Esophagus (tissue), 2 donors: ENCODE measurements at regions not wholly inside any gene's neighbourhood (a gene's known extent, or its start where the extent isn't known, plus 50 kb on each side); places are given as distances from the start of the nearest gene placed in this dataset.

ENCODE experiments used
- H3K27ac ChIP-seq, 2 donors: one replicate each; pipeline ENCODE4 v1.5.1; 2013; ENCODE audit warnings: low read depth in 2 of 2, mild to moderate bottlenecking in 2 of 2, inconsistent platforms in 1 of 2, low read length in 1 of 2, moderate library complexity in 1 of 2
- H3K27me3 ChIP-seq, 2 donors: one replicate each; pipeline ENCODE4 v1.6.1; 2013; ENCODE audit warnings: low read length in 2 of 2, control low read depth in 1 of 2, mild to moderate bottlenecking in 1 of 2; ENCODE audit not compliant: insufficient read depth in 2 of 2, control insufficient read depth in 1 of 2
- H3K36me3 ChIP-seq, 2 donors: one replicate each; pipeline ENCODE4 v1.6.1; 2013; ENCODE audit warnings: low read length in 1 of 2; ENCODE audit not compliant: control insufficient read depth in 2 of 2, insufficient read depth in 2 of 2
- H3K4me1 ChIP-seq, 2 donors: one replicate each; pipeline ENCODE4 v1.6.1; 2013; ENCODE audit warnings: low read length in 1 of 2; ENCODE audit not compliant: control insufficient read depth in 2 of 2, insufficient read depth in 2 of 2
- H3K4me3 ChIP-seq, 2 donors: one replicate each; pipeline ENCODE4 v1.5.1; 2013; ENCODE audit warnings: low read length in 2 of 2, mild to moderate bottlenecking in 2 of 2, low read depth in 1 of 2, moderate library complexity in 1 of 2
- H3K9me3 ChIP-seq, 2 donors: one replicate each; pipeline ENCODE4 v1.6.1; 2013; ENCODE audit warnings: mild to moderate bottlenecking in 2 of 2, low read depth in 1 of 2, low read length in 1 of 2, moderate library complexity in 1 of 2; ENCODE audit not compliant: control insufficient read depth in 2 of 2, insufficient read depth in 1 of 2
- WGBS, 2 donors: extraction: QIAGEN DNeasy Blood & Tissue Kit; methylation state at CpG; one replicate each; pipeline ENCODE4 v1.1.7; 2013; 5-methylcytosine and 5-hydroxymethylcytosine counted together
- donor health status: healthy with polysubstance abuse.
- donor health status: Bipolar disorder and iron deficiency.

GRCh38 chr15:94626949-94627348, 395.6 kb downstream of the MCTP2 start:
- H3K9me3 ChIP-seq: no peaks in the 10 kb centered on the region
- H3K36me3 ChIP-seq: no peaks in the 10 kb centered on the region
- no peaks in the 10 kb centered on the region for H3K27me3 ChIP-seq
- H3K4me1 ChIP-seq: no peaks in the 10 kb centered on the region
- 94 to 97% methylated on average over 3 of the region's 3 CpGs for WGBS, 2 donors
- no peak overlapping the region for H3K4me3 ChIP-seq
- H3K27ac ChIP-seq: no peak overlapping the region

DNA sequence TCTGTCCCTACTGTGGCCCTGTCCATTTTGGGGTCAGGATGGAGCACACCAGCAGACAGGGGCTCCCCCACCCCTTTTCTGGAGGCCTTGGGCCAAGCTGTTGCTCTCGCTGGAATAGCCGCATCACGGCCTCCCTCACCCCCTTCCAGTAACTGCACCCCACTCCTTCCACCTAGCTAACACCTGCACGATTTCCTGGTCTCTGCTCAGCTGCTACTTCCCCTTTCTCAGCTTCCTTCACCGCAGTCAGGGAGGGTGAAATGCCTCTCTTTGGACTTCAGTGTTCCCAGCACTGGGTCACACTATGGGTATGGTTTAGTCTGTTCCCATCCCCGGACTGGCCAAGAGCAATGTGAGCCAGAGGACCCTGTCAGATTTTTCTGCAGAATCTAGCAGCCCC, 400.2 kb downstream of the MCTP2 start:
- H3K27ac ChIP-seq: no peak overlapping the region
- H3K4me1 ChIP-seq: no peaks in the 10 kb centered on the region
- no peak overlapping the region for H3K4me3 ChIP-seq
- H3K36me3 ChIP-seq: no peaks in the 10 kb centered on the region
- no peaks in the 10 kb centered on the region for H3K9me3 ChIP-seq
- H3K27me3 ChIP-seq: no peaks in the 10 kb centered on the region
- 69 to 71% methylated on average over 6 of the region's 6 CpGs for whole genome bisulfite sequencing, 2 donors

DNA sequence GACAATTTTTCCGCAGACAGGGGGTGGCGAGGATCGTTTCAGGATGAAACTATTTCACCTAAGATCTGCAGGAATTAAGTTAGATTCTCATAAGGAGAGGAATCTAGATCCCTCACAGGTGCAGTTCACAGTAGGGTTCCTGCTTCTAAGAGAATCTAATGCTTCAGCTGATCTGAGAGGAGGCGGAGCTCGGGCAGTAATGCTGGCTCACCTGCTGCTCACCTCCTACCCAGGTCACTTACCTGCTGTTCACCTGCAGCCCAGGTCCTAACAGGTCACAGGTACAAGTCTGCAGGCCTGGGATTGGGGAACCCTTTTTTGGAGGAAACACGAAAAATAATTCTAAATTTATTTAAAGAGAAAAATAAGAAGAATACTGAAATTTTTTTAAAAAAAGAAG, 406.8 kb downstream of the MCTP2 start:
- H3K36me3 ChIP-seq: no peaks in the 10 kb centered on the region
- H3K9me3 ChIP-seq: no peaks in the 10 kb centered on the region
- WGBS, 2 donors: 69 to 77% methylated on average over 6 of the region's 6 CpGs
- no peaks in the 10 kb centered on the region for H3K27me3 ChIP-seq
- H3K27ac ChIP-seq: no peak overlapping the region
- H3K4me1 ChIP-seq: no peaks in the 10 kb centered on the region
- no peak overlapping the region for H3K4me3 ChIP-seq

GRCh38 chr15:94639701-94640100, 408.3 kb downstream of the MCTP2 start:
- no peaks in the 10 kb centered on the region for H3K4me1 ChIP-seq
- H3K27me3 ChIP-seq: no peaks in the 10 kb centered on the region
- no peak overlapping the region for H3K4me3 ChIP-seq
- H3K36me3 ChIP-seq: no peaks in the 10 kb centered on the region
- WGBS, 2 donors: 78 to 85% methylated on average over 4 of the region's 4 CpGs
- no peaks in the 10 kb centered on the region for H3K9me3 ChIP-seq
- H3K27ac ChIP-seq: no peak overlapping the region

- Histone ChIP-seq H3K4me1 (no peaks in the 10 kb centered on the region), H3K4me3 (no peak overlapping the region), H3K27me3 (no peaks in the 10 kb centered on the region), H3K36me3 (no peaks in the 10 kb centered on the region), H3K9me3 (no peaks in the 10 kb centered on the region), H3K27ac (no peak overlapping the region)
- WGBS, 2 donors: 54 to 58% methylated on average over 1 of the region's 1 CpG
Measured at GRCh38 chr15:94644433-94644832, 413.1 kb downstream of the MCTP2 start.

GRCh38 chr15:94653071-94653470, 421.7 kb downstream of the MCTP2 start:
- WGBS, 2 donors: 86 to 90% methylated on average over 6 of the region's 6 CpGs
- Histone ChIP-seq H3K9me3 (no peaks in the 10 kb centered on the region), H3K4me3 (no peak overlapping the region), H3K4me1 (no peaks in the 10 kb centered on the region), H3K27me3 (no peaks in the 10 kb centered on the region), H3K27ac (no peak overlapping the region), H3K36me3 (no peaks in the 10 kb centered on the region)

DNA sequence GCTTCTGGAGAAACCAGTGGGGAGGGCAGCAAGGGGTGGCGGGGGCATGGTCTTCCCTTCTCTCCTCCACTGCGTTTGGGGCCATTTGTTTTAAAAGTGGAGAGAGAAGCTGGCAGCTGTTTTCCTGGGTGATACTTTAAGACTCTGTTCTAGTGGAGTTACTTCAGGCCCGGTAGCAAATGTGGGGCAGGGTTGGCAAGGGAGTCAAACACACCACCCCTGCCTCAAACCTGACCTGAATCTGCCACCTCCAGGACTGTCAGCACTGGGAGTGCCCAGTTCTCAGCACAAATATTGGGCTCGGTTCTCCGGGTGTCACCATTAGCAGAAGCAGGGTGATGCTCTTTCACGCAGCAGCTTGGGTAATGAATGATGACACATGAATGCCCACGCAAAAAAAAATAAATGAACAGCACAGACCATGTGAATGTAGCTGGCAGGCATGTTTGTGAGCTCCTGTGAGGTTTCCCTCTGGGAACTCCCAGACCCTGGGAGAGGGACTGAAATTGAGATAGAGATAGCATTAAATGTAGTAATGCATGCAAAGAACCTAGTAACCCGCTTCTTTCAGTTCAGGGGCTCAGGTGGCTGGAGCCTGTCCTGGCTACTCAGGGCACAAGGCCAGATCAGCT, 424.0 kb downstream of the MCTP2 start:
- WGBS, 2 donors: 88 to 89% methylated on average over 8 of the region's 8 CpGs

GRCh38 chr15:94665676-94666441, 434.5 kb downstream of the MCTP2 start:
- H3K9me3 ChIP-seq: no peaks in the 10 kb centered on the region
- no peaks in the 10 kb centered on the region for H3K36me3 ChIP-seq
- WGBS, 2 donors: 80 to 81% methylated on average over 7 of the region's 7 CpGs
- no peaks in the 10 kb centered on the region for H3K27me3 ChIP-seq
- no peaks in the 10 kb centered on the region for H3K4me1 ChIP-seq
- no peak overlapping the region for H3K4me3 ChIP-seq
- H3K27ac ChIP-seq: no peak overlapping the region

More for the DNA sequence above, 424.0 kb downstream of the MCTP2 start:
- H3K9me3 ChIP-seq: no peaks in the 10 kb centered on the region
- H3K27ac ChIP-seq: no peak overlapping the region
- no peak overlapping the region for H3K4me3 ChIP-seq
- H3K27me3 ChIP-seq: no peaks in the 10 kb centered on the region
- no peaks in the 10 kb centered on the region for H3K4me1 ChIP-seq
- H3K36me3 ChIP-seq: no peaks in the 10 kb centered on the region

- H3K4me1 ChIP-seq: no peaks in the 10 kb centered on the region
- H3K27ac ChIP-seq: no peak overlapping the region
- 63 to 77% methylated on average over 5 of the region's 5 CpGs for WGBS, 2 donors
- H3K9me3 ChIP-seq: no peaks in the 10 kb centered on the region
- H3K27me3 ChIP-seq: no peaks in the 10 kb centered on the region
- H3K36me3 ChIP-seq: no peaks in the 10 kb centered on the region
- no peak overlapping the region for H3K4me3 ChIP-seq
Measured at GRCh38 chr15:94666553-94666952, 435.2 kb downstream of the MCTP2 start.

DNA sequence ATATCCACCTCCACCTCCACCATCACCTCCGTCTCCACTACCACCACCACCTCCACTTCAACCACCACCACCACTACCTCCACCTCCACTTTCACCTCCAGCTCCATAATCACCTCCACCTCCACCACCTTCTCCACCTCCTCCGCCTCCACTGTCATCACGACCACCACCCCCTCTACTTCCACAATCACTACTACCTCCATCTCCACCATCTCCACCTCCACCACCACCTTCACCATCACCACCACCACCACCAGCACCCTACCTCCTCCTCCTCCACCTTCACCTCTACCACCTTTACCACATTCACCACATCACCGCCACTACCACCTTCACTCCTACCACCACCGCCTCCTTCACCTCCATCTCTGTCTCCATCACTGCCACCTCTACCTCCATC, 435.7 kb downstream of the MCTP2 start:
- no peaks in the 10 kb centered on the region for H3K9me3 ChIP-seq
- H3K27me3 ChIP-seq: no peaks in the 10 kb centered on the region
- H3K27ac ChIP-seq: no peak overlapping the region
- WGBS, 2 donors: 83 to 88% methylated on average over 5 of the region's 5 CpGs
- no peaks in the 10 kb centered on the region for H3K36me3 ChIP-seq
- no peaks in the 10 kb centered on the region for H3K4me1 ChIP-seq
- H3K4me3 ChIP-seq: no peak overlapping the region
